A549 (cell line): ENCODE measurements at regions not wholly inside any gene's neighbourhood (a gene's known extent, or its start where the extent isn't known, plus 50 kb on each side); places are given as distances from the start of the nearest gene placed in this dataset.

Experiments used
- ATAC-seq, 2 experiments: fragments of 200-7000 bp in 1 of 2; fragments of >200 bp in 1 of 2; cut with Nextera tagmentation in 1 of 2; cut with Tn5 transposase in 1 of 2; 3 replicates each; pipeline versions ENCODE4 v1.8.0 to v1.9.1; 2018 to 2020; ENCODE audit warnings: mild to moderate bottlenecking in 1 of 2, moderate library complexity in 1 of 2
- CTCF ChIA-PET: fragments of 300-600 bp; sonication (Branson Sonifier 250); formaldehyde crosslinking; extraction: SDS; loops from one replicate; lab custom pipeline; 2021; ENCODE audit warnings: antibody characterized with exemption, inconsistent platforms; lab: Yijun Ruan, JAX
- POLR2A ChIA-PET: fragments of 350-600 bp; formaldehyde crosslinking; extraction: SDS; loops from one replicate; lab custom pipeline; 2021; ENCODE audit warnings: antibody characterized with exemption, inconsistent platforms; lab: Yijun Ruan, JAX
- DNase-seq, 2 experiments: peaks; one replicate each; pipeline versions ENCODE4 v3.0.0 to v3.0.0-alpha.2; 2011 to 2016; ENCODE audit warnings: low read depth in 1 of 2, low spot score in 1 of 2
- FAIRE-seq: peaks from 2 replicates; lab custom pipeline; 2011; peaks lifted over from hg19 to GRCh38; lab: Jason Lieb, UNC
- H3K27ac ChIP-seq, 2 experiments: fragments of >200 bp; sonication (Bioruptor Twin); formaldehyde crosslinking; 3 replicates each; pipeline ENCODE4 v1.5.1; 2016 to 2017
- H3K4me1 ChIP-seq: fragments of >200 bp; sonication (Bioruptor Twin); formaldehyde crosslinking; 3 replicates; pipeline ENCODE4 v1.6.1; 2016
- H3K4me2 ChIP-seq: fragments of >200 bp; sonication (Bioruptor Twin); formaldehyde crosslinking; 3 replicates; pipeline ENCODE4 v1.6.1; 2016
- H3K4me3 ChIP-seq: fragments of >200 bp; sonication (Bioruptor Twin); formaldehyde crosslinking; 3 replicates; pipeline ENCODE4 v1.5.1; 2016
- H3K9me3 ChIP-seq: fragments of >200 bp; sonication (Bioruptor Twin); formaldehyde crosslinking; 3 replicates; pipeline ENCODE4 v1.6.1; 2016
- BHLHE40 ChIP-seq: IDR thresholded peaks from 2 replicates; pipeline ENCODE4 v1.6.1; 2012; ENCODE audit warnings: low read depth, low read length, inconsistent platforms
- CBX2 ChIP-seq: fragments of 200-600 bp; sonication (generic); IDR thresholded peaks from 2 replicates; pipeline ENCODE4 v1.6.1; 2016; ENCODE audit warnings: low read depth, mild to moderate bottlenecking, borderline replicate concordance
- CTCF ChIP-seq: fragments of >200 bp; sonication (Bioruptor Twin); formaldehyde crosslinking; IDR thresholded peaks from 3 replicates; pipeline ENCODE4 v1.5.1; 2016
- ELK1 ChIP-seq: fragments of 150-350 bp; IDR thresholded peaks from 2 replicates; pipeline ENCODE4 v1.6.1; 2014; ENCODE audit warnings: low read depth, mild to moderate bottlenecking, low read length
- EP300 ChIP-seq, 2 experiments: fragments of >200 bp; sonication (Bioruptor Twin); formaldehyde crosslinking; IDR thresholded peaks; 2 replicates in 1 of 2; 3 replicates in 1 of 2; pipeline ENCODE4 v1.6.1; 2016 to 2017
- FOSB ChIP-seq: fragments of 250-450 bp; sonication (Bioruptor Pico); IDR thresholded peaks from 2 replicates; pipeline ENCODE4 v1.5.0; 2020; ENCODE audit warnings: mild to moderate bottlenecking, moderate library complexity
- HOXB13 ChIP-seq: fragments of 250-450 bp; sonication (Bioruptor Pico); IDR thresholded peaks from 2 replicates; pipeline ENCODE4 v1.5.0; 2020; ENCODE audit warnings: low read depth, mild to moderate bottlenecking, moderate library complexity
- HOXB5 ChIP-seq: fragments of 250-450 bp; sonication (Bioruptor Pico); IDR thresholded peaks from 2 replicates; pipeline ENCODE4 v1.5.0; 2020; ENCODE audit warnings: mild to moderate bottlenecking, moderate library complexity
- JUN ChIP-seq, 2 experiments: fragments of >200 bp; sonication (Bioruptor Twin); formaldehyde crosslinking; IDR thresholded peaks; 2 replicates in 1 of 2; 3 replicates in 1 of 2; pipeline ENCODE4 v1.6.1; 2016 to 2017
- KDM5A ChIP-seq: fragments of 200-600 bp; sonication (generic); IDR thresholded peaks from 2 replicates; pipeline ENCODE4 v1.6.1; 2016; ENCODE audit warnings: antibody characterized with exemption, mild to moderate bottlenecking
- MAFK ChIP-seq: fragments of 450-650 bp; IDR thresholded peaks from 2 replicates; pipeline ENCODE4 v1.6.1; 2014; ENCODE audit not compliant: partially characterized antibody
- MAZ ChIP-seq: fragments of 150-350 bp; IDR thresholded peaks from 2 replicates; pipeline ENCODE4 v1.6.1; 2014; ENCODE audit warnings: antibody characterized with exemption, low read depth, low read length, borderline replicate concordance
- MYC ChIP-seq: IDR thresholded peaks from 2 replicates; pipeline ENCODE4 v1.6.1; 2012; ENCODE audit warnings: mild to moderate bottlenecking, inconsistent platforms, low read length, improper control_type of control experiment, borderline replicate concordance
- NPAS2 ChIP-seq: fragments of 250-450 bp; sonication (Bioruptor Pico); IDR thresholded peaks from 2 replicates; pipeline ENCODE4 v1.8.0; 2022; ENCODE audit warnings: mild to moderate bottlenecking, moderate library complexity, borderline replicate concordance
- POLR2A ChIP-seq: IDR thresholded peaks from 2 replicates; pipeline ENCODE4 v1.6.1; 2012; ENCODE audit warnings: mild to moderate bottlenecking, low read length
- POLR2AphosphoS2 ChIP-seq: conservative IDR thresholded peaks from 2 replicates; pipeline ENCODE4 v1.6.1; 2012; ENCODE audit warnings: low read length, improper control_type of control experiment, inconsistent platforms
- RAD21 ChIP-seq, 2 experiments: fragments of >200 bp in 1 of 2; sonication (Bioruptor Twin) in 1 of 2; formaldehyde crosslinking in 1 of 2; IDR thresholded peaks in 1 of 2; conservative IDR thresholded peaks in 1 of 2; 2 replicates in 1 of 2; 3 replicates in 1 of 2; pipeline ENCODE4 v1.6.1; 2012 to 2018; ENCODE audit warnings: inconsistent platforms in 1 of 2
- SMC3 ChIP-seq: fragments of >200 bp; sonication (Bioruptor Twin); formaldehyde crosslinking; IDR thresholded peaks from 3 replicates; pipeline ENCODE4 v1.6.1; 2018; ENCODE audit warnings: inconsistent platforms
- SREBF2 ChIP-seq: fragments of 450-650 bp; IDR thresholded peaks from 2 replicates; pipeline ENCODE4 v1.6.1; 2014; ENCODE audit warnings: mild to moderate bottlenecking, moderate library complexity
- TP53 ChIP-seq: fragments of 250-450 bp; sonication (Bioruptor Pico); IDR thresholded peaks from 2 replicates; pipeline ENCODE4 v1.5.0; 2021; ENCODE audit warnings: mild to moderate bottlenecking, moderate library complexity
- USF2 ChIP-seq: fragments of 450-650 bp; IDR thresholded peaks from 2 replicates; pipeline ENCODE4 v1.6.1; 2014; ENCODE audit warnings: antibody characterized with exemption
- ZFP36 ChIP-seq: fragments of 450-650 bp; IDR thresholded peaks from 2 replicates; pipeline ENCODE4 v1.6.1; 2014; ENCODE audit warnings: borderline replicate concordance; ENCODE audit not compliant: partially characterized antibody
- ZSCAN20 ChIP-seq: fragments of 250-450 bp; sonication (Bioruptor Pico); IDR thresholded peaks from 2 replicates; pipeline ENCODE4 v1.8.0; 2022; ENCODE audit warnings: mild to moderate bottlenecking, moderate library complexity
- WGBS: methylation state at CpG from one replicate; pipeline ENCODE4 v1.1.6; 2017; ENCODE audit errors: missing lambda C conversion rate; 5-methylcytosine and 5-hydroxymethylcytosine counted together
- TF ChIP-seq, protein P1 (sequence below): fragments of 250-450 bp; sonication (Bioruptor Pico); IDR thresholded peaks from 2 replicates; pipeline ENCODE4 v1.5.0; 2021; ENCODE audit warnings: mild to moderate bottlenecking, moderate library complexity, borderline replicate concordance
- TF ChIP-seq, protein P2 (sequence below): IDR thresholded peaks from 2 replicates; pipeline ENCODE4 v1.6.1; 2012
- TF ChIP-seq, protein P3 (sequence below): fragments of 250-450 bp; sonication (Bioruptor Pico); IDR thresholded peaks from 2 replicates; pipeline ENCODE4 v1.5.0; 2020; ENCODE audit warnings: low read depth, mild to moderate bottlenecking, moderate library complexity

DNA sequence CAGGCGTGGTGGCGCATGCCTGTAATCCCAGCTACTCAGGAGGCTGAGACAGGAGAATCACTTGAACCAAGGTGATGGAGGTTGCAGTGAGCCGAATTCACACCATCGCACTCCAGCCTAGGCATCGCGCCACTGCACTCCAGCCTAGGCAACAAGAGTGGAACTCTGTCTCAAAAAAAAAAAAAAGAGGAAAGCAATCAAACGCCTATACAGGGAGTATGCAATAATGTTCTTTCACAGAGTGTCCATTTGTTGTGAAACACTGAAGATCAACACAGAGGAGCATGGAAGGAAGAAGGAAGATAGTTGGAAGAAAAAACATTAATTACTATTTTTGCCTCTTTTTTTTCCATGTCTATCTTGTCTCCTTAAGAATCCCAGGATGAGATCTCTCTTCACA lies 113.4 kb downstream of the FBXO8 start (continued):
- TF ChIP-seq, protein P1, sequence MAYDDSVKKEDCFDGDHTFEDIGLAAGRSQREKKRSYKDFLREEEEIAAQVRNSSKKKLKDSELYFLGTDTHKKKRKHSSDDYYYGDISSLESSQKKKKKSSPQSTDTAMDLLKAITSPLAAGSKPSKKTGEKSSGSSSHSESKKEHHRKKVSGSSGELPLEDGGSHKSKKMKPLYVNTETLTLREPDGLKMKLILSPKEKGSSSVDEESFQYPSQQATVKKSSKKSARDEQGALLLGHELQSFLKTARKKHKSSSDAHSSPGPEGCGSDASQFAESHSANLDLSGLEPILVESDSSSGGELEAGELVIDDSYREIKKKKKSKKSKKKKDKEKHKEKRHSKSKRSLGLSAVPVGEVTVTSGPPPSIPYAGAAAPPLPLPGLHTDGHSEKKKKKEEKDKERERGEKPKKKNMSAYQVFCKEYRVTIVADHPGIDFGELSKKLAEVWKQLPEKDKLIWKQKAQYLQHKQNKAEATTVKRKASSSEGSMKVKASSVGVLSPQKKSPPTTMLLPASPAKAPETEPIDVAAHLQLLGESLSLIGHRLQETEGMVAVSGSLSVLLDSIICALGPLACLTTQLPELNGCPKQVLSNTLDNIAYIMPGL (CRISPR knock-in tag): no peak
- TF ChIP-seq, protein P2, sequence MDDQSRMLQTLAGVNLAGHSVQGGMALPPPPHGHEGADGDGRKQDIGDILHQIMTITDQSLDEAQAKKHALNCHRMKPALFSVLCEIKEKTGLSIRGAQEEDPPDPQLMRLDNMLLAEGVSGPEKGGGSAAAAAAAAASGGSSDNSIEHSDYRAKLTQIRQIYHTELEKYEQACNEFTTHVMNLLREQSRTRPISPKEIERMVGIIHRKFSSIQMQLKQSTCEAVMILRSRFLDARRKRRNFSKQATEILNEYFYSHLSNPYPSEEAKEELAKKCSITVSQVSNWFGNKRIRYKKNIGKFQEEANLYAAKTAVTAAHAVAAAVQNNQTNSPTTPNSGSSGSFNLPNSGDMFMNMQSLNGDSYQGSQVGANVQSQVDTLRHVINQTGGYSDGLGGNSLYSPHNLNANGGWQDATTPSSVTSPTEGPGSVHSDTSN: no peak
- no peak for TF ChIP-seq ZSCAN20

DNA sequence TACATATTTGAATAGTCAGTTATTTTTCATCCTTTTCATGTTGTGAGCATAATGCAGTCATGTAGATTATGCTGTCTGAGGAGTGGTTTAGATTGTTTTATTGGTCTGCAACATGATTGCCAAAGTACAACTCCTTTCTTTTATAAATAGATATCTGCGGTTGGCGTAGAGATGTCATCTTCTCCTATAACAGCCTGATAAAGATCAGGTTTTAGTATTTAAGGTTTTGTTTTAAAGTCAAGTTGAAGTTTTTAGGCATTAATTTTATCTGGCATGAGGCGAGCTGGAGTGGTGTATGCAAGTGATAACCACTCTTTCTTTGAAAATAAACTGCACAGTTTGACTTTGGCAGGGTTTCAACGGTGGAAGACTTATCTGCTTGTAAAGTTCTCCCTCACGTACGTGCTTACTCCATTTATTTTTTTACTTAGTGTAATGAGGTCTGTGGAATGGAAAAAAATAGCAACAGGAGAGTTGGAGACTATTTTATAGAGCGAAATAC lies 126.3 kb downstream of the FBXO8 start:
- no peak for ATAC-seq

DNA sequence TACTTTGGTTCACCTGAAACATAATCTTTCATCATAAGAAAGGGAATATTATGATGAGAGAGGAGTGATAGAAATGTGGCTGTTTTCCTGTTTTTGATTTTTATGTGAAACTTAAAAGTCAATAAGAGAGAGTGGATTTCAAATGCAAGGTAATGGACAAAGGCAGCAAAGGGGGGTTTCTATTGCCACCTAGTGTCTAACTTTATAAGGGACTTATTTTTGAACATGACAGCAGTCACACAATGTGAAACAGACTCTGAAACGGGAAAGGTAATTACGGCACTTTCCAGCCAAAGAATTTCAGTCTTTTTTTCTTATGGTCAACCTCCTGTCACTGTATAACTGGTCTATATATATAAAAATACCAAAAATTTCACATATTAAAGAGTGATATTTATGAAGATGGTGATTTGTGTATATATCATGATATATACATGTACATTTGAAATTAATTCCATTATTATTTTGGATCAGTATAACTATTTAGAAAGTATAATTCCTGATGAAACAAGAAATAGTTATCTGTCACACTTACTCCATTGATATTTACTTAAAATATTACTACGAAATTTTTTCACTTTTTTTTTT lies 127.1 kb downstream of the FBXO8 start:
- no peaks in the 10 kb centered on the region for H3K9me3 ChIP-seq

More for the DNA sequence above, 126.3 kb downstream of the FBXO8 start:
- DNase-seq (no peak), FAIRE-seq (no peak)
- Histone ChIP-seq H3K4me2 (no peak overlapping the region), H3K4me1 (peaks cover 11% of the 10 kb centered on the region; the same call in 2 of the 3 replicates), H3K4me3 (no peak overlapping the region), H3K9me3 (no peaks in the 10 kb centered on the region), H3K27ac (no peak overlapping the region)
- POLR2A ChIA-PET: no interaction called here
- TF ChIP-seq JUN (IDR thresholded peaks at IDR 0.05) (no peak), SREBF2 (no peak), FOSB (CRISPR knock-in tag) (no peak), KDM5A (no peak), MYC (no peak), USF2 (no peak), BHLHE40 (no peak), CBX2 (no peak), EP300 (IDR thresholded peaks at IDR 0.05) (no peak), ZSCAN20 (no peak)
- CTCF ChIA-PET: interaction anchor here (1.0 to 1.4 kb wide), 3 partner anchors 9 to 21 kb away, joined by 3 read pairs; no protein-coding TSS in a partner anchor
- 61% methylated on average over 7 of the region's 7 CpGs for WGBS

More for the DNA sequence above, 127.1 kb downstream of the FBXO8 start:
- POLR2A ChIA-PET: no interaction called here
- DNase-seq: peak; percentile 13 to 60
- Histone ChIP-seq H3K27ac (no peak overlapping the region; a peak in 1 of 6 replicates), H3K4me2 (peak overlapping the region; percentile 78; the same call in 2 of the 3 replicates), H3K4me1 (peaks cover 11% of the 10 kb centered on the region; the same call in 2 of the 3 replicates)
- 0% methylated on average over 3 of the region's 3 CpGs for WGBS
- FAIRE-seq: no peak
- peak; percentile 84 to 89; a peak in 4 of 6 replicates for ATAC-seq
- no peak for TF ChIP-seq ELK1
- TF ChIP-seq HOXB13: no peak
- no peak for TF ChIP-seq HOXB5 (CRISPR knock-in tag)
- TF ChIP-seq CTCF: peak; percentile 68
- TF ChIP-seq SMC3: peak; percentile 50
- TF ChIP-seq TP53: no peak
- TF ChIP-seq ZSCAN20: no peak
- TF ChIP-seq RAD21 (conservative IDR thresholded peaks at IDR 0.05 in 1 of 2, IDR thresholded peaks at IDR 0.05 in 1 of 2): peak; percentile 59
- TF ChIP-seq POLR2A: no peak
- no peak for TF ChIP-seq SREBF2
- TF ChIP-seq NPAS2 (CRISPR knock-in tag): no peak
- TF ChIP-seq ZFP36: no peak
- TF ChIP-seq, protein P3, sequence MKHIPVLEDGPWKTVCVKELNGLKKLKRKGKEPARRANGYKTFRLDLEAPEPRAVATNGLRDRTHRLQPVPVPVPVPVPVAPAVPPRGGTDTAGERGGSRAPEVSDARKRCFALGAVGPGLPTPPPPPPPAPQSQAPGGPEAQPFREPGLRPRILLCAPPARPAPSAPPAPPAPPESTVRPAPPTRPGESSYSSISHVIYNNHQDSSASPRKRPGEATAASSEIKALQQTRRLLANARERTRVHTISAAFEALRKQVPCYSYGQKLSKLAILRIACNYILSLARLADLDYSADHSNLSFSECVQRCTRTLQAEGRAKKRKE (CRISPR knock-in tag): no peak
- TF ChIP-seq MAFK: no peak
- TF ChIP-seq POLR2AphosphoS2: no peak
- no peak for TF ChIP-seq MAZ
- TF ChIP-seq, all 56 proteins: peak for 3
- CTCF ChIA-PET: interaction anchor here (1.0 kb wide), 2 partner anchors 8 to 10 kb away, joined by 3 to 4 read pairs; no protein-coding TSS in a partner anchor
- no peak overlapping the region for H3K4me3 ChIP-seq
